ENCODE measurements at regions not wholly inside any gene's neighbourhood (a gene's known extent, or its start where the extent isn't known, plus 50 kb on each side); places are given as distances from the start of the nearest gene placed in this dataset.

DNA sequence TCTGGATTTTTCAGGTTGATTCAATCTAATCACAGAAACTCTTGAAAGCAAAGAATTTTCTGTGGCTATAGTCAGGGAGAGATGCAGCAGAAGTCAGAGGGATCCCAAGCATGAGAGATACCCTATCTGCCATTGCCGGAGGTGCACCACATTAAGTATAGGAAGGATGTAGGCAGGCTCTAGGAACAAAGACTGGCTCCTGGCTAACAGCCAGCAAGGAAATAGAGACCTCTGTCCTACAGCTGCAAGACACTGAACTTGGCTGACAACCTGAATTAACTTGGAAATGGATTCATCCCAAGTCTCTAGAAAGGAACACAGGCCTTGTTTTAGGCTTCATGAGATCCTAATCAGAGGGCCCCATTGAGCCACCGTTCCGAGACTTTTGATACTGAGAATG, 364.9 kb upstream of the FLRT2 start:
- Histone ChIP-seq H3K4me2 (ENCODE audit: insufficient read depth, low read length) (peak overlapping the region; percentile 44), H3K36me3 (ENCODE audit: control insufficient read depth in 2 of 2, extremely low read depth in 1 of 2, insufficient read depth in 2 of 2, low read length in 2 of 2) (no peaks in the 10 kb centered on the region), H3K79me2 (ENCODE audit: control insufficient read depth, insufficient read depth, low read length) (no peaks in the 10 kb centered on the region), H3K9ac (replicated peaks; ENCODE audit: extremely low read depth, insufficient read depth, low read length) (no peak overlapping the region), H3K27me3 (ENCODE audit: control insufficient read depth in 2 of 2, insufficient read depth in 2 of 2, low read length in 2 of 2) (no peaks in the 10 kb centered on the region), H3K9me3 (replicated peaks; ENCODE audit: control insufficient read depth, insufficient read depth, low read length) (no peaks in the 10 kb centered on the region), H2AFZ (ENCODE audit: low read depth, low read length) (peak overlapping the region; percentile 75), H3K4me1 (ENCODE audit: control insufficient read depth, extremely low read depth, insufficient read depth, low read length) (peaks cover 21% of the 10 kb centered on the region), H3K4me3 (replicated peaks in 1 of 3; ENCODE audit: insufficient read depth in 1 of 3, low read depth in 1 of 3, low read length in 3 of 3) (no peak overlapping the region), H3K27ac (ENCODE audit: insufficient read depth, low read depth, low read length) (peak overlapping the region; percentile 62), H3K9me1 (replicated peaks; ENCODE audit: control insufficient read depth, extremely low read depth, insufficient read depth, low read length) (no peaks in the 10 kb centered on the region), H4K20me1 (replicated peaks; ENCODE audit: control insufficient read depth, extremely low read depth, insufficient read depth, low read length) (no peaks in the 10 kb centered on the region)
- BruUV-seq (replicated peaks): no TSS peak
- TF ChIP-seq CTCF (IDR thresholded peaks at IDR 0.05; ENCODE audit: extremely low read depth in 1 of 2, insufficient read depth in 1 of 2, low read depth in 1 of 2, low read length in 2 of 2) (peak in 1 of 2 donors; percentile 13), EZH2 (IDR thresholded peaks at IDR 0.05; ENCODE audit: borderline replicate concordance, low read depth, low read length, severe bottlenecking) (no peak)
- DNase-seq (ENCODE audit: low read depth, low spot score): peak; percentile 87
- POLR2A ChIA-PET: no interaction called here
- FAIRE-seq: peak; percentile 61
- dilution Hi-C loops (cut with MboI; ENCODE audit: extremely low pct_ligation_motif_present, low sequenced_read_pairs) (no loop called here), intact Hi-C loops (cut with micrococcal nuclease) (loop anchor here (1.0 to 2.0 kb wide), 2 partner anchors 202 to 363 kb away; no protein-coding TSS in a partner anchor)
- CTCF ChIA-PET: interaction anchor here (1.2 kb wide), 1 partner anchor 364 kb away, joined by 4 read pairs; no protein-coding TSS in a partner anchor

- BruUV-seq (replicated peaks): no TSS peak
- Histone ChIP-seq H3K9me1 (replicated peaks; ENCODE audit: control insufficient read depth, extremely low read depth, insufficient read depth, low read length) (no peaks in the 10 kb centered on the region), H3K9ac (replicated peaks; ENCODE audit: extremely low read depth, insufficient read depth, low read length) (no peak overlapping the region), H3K27me3 (ENCODE audit: control insufficient read depth in 2 of 2, insufficient read depth in 2 of 2, low read length in 2 of 2) (no peaks in the 10 kb centered on the region), H4K20me1 (replicated peaks; ENCODE audit: control insufficient read depth, extremely low read depth, insufficient read depth, low read length) (no peaks in the 10 kb centered on the region), H3K9me3 (replicated peaks; ENCODE audit: control insufficient read depth, insufficient read depth, low read length) (no peaks in the 10 kb centered on the region), H3K79me2 (ENCODE audit: control insufficient read depth, insufficient read depth, low read length) (no peaks in the 10 kb centered on the region), H2AFZ (ENCODE audit: low read depth, low read length) (no peak overlapping the region), H3K4me3 (replicated peaks in 1 of 3; ENCODE audit: insufficient read depth in 1 of 3, low read depth in 1 of 3, low read length in 3 of 3) (no peak overlapping the region), H3K36me3 (ENCODE audit: control insufficient read depth in 2 of 2, extremely low read depth in 1 of 2, insufficient read depth in 2 of 2, low read length in 2 of 2) (no peaks in the 10 kb centered on the region), H3K4me2 (ENCODE audit: insufficient read depth, low read length) (no peak overlapping the region), H3K4me1 (ENCODE audit: control insufficient read depth, extremely low read depth, insufficient read depth, low read length) (peaks cover 21% of the 10 kb centered on the region), H3K27ac (ENCODE audit: insufficient read depth, low read depth, low read length) (no peak overlapping the region)
- CTCF ChIA-PET: no interaction called here
- TF ChIP-seq CTCF (IDR thresholded peaks at IDR 0.05; ENCODE audit: extremely low read depth in 1 of 2, insufficient read depth in 1 of 2, low read depth in 1 of 2, low read length in 2 of 2): no peak
- no peak for TF ChIP-seq POLR2A (IDR thresholded peaks at IDR 0.05; ENCODE audit: low read depth, low read length)
- TF ChIP-seq GATA2 (IDR thresholded peaks at IDR 0.05; ENCODE audit: insufficient read depth, insufficient read length, low read depth, low read length): no peak
- no peak for TF ChIP-seq POLR2AphosphoS5 (IDR thresholded peaks at IDR 0.05; ENCODE audit: insufficient read depth, low read depth, low read length)
- no peak for TF ChIP-seq MYC (IDR thresholded peaks at IDR 0.05; ENCODE audit: low read depth, low read length)
- TF ChIP-seq, protein P1, sequence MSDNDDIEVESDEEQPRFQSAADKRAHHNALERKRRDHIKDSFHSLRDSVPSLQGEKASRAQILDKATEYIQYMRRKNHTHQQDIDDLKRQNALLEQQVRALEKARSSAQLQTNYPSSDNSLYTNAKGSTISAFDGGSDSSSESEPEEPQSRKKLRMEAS (IDR thresholded peaks at IDR 0.05; ENCODE audit: insufficient read depth, insufficient read length): no peak
- TF ChIP-seq EZH2 (IDR thresholded peaks at IDR 0.05; ENCODE audit: borderline replicate concordance, low read depth, low read length, severe bottlenecking): no peak
- TF ChIP-seq FOS (IDR thresholded peaks at IDR 0.05; ENCODE audit: borderline replicate concordance, insufficient read depth, low read length): no peak
- no peak for TF ChIP-seq JUN (IDR thresholded peaks at IDR 0.05; ENCODE audit: borderline replicate concordance, insufficient read depth, insufficient read length, low read depth)
- dilution Hi-C loops (cut with MboI; ENCODE audit: extremely low pct_ligation_motif_present, low sequenced_read_pairs) (no loop called here), intact Hi-C loops (cut with micrococcal nuclease) (no loop called here)
- DNase-seq (ENCODE audit: low read depth, low spot score): no peak
- POLR2A ChIA-PET: no interaction called here
- FAIRE-seq: no peak
Measured at GRCh38 chr14:85169381-85169780, 360.6 kb upstream of the FLRT2 start.
